ENCODE measurements at regions not wholly inside any gene's neighbourhood (a gene's known extent, or its start where the extent isn't known, plus 50 kb on each side); places are given as distances from the start of the nearest gene placed in this dataset.

DNA sequence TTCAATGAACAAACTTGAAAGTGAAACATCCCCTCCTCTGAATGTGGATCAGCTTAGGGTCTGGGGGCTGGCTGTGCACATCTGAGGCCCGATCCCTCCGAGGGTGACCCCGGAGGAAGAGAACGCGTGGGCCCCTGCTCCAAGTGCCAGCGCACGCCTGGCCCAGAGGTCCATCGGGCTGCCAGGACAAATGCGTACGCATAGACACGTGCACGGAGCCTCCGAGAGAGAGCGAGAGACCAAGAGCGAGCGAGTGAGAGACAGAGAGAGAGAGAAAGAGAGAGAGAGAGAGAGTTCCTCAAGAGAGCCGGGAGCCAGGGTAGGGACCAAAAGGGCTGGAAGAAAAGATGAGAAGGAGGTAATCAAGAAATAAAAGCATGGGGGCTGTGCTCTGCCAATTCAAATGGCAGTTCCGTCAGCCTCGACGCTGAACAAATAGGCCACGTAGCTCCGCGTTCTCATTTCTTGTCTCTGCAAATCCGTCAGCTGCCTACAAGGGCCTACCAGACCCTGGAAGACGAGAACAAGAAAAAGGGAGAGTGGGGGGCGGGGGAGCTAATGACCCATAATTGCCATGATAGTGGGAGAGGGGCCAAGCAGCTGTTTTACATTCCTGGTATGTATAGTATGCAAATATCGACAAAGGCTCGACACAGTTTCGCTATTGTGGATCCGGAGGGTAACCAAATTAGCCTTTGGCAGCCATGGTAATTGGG lies 435.3 kb upstream of the ZFHX3 start:
- Histone ChIP-seq H3K27ac (ENCODE audit: low read depth, low read length, poor library complexity, severe bottlenecking) (no peak overlapping the region), H3K79me2 (ENCODE audit: insufficient read depth, low read depth, low read length) (no peaks in the 10 kb centered on the region), H3K9me2 (ENCODE audit: insufficient read depth, low read length) (no peaks in the 10 kb centered on the region), H3K36me3 (ENCODE audit: insufficient read depth, low read length) (no peaks in the 10 kb centered on the region), H3K4me2 (ENCODE audit: low read length) (no peak overlapping the region), H3K4me1 (ENCODE audit: insufficient read depth, low read length, poor library complexity, severe bottlenecking) (no peaks in the 10 kb centered on the region), H4K20me1 (ENCODE audit: insufficient read depth, low read length) (no peaks in the 10 kb centered on the region), H2AFZ (ENCODE audit: low read length) (no peak overlapping the region), H3K9me3 (ENCODE audit: low read length) (no peaks in the 10 kb centered on the region), H3K4me3 (ENCODE audit: low read depth, low read length, poor library complexity, severe bottlenecking) (no peak overlapping the region)
- intact Hi-C loops (cut with micrococcal nuclease; ENCODE audit: unreplicated experiment), result no loop called here
- ChIA-PET CTCF (ENCODE audit: unreplicated experiment) (no interaction called here), POLR2A (interaction anchor here (0.5 kb wide), 1 partner anchor 9 kb away, joined by 3 read pairs; no protein-coding TSS in a partner anchor)
- BruUV-seq (replicated peaks), result no TSS peak
- no peak for DNase-seq (ENCODE audit: low spot score)
- no peak for TF ChIP-seq EZH2phosphoT487 (IDR thresholded peaks at IDR 0.05; ENCODE audit: borderline replicate concordance, low read depth, low read length)
- TF ChIP-seq, protein P1, sequence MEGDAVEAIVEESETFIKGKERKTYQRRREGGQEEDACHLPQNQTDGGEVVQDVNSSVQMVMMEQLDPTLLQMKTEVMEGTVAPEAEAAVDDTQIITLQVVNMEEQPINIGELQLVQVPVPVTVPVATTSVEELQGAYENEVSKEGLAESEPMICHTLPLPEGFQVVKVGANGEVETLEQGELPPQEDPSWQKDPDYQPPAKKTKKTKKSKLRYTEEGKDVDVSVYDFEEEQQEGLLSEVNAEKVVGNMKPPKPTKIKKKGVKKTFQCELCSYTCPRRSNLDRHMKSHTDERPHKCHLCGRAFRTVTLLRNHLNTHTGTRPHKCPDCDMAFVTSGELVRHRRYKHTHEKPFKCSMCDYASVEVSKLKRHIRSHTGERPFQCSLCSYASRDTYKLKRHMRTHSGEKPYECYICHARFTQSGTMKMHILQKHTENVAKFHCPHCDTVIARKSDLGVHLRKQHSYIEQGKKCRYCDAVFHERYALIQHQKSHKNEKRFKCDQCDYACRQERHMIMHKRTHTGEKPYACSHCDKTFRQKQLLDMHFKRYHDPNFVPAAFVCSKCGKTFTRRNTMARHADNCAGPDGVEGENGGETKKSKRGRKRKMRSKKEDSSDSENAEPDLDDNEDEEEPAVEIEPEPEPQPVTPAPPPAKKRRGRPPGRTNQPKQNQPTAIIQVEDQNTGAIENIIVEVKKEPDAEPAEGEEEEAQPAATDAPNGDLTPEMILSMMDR (conservative IDR thresholded peaks at IDR 0.05; ENCODE audit: low read length), result no peak

DNA sequence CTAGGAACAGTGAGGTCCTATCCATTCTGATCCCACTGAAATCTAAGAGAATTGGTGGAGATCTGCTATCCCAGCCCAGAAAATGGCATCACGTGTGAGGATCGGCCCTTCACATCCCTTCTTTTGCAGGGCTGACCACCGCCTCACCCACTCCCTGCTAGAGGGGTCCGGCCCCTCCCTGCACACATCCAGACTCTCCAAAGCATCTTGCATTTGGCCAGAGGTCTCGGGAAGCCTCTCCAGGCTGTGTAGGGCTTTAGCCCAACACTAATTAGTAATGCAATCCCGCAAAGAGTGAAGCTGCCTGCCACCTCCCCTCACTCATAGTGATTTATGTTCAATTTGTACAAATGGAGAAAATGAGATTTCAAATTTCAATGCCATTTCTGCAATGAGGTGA lies 434.4 kb upstream of the ZFHX3 start:
- Histone ChIP-seq H4K20me1 (ENCODE audit: insufficient read depth, low read length) (no peaks in the 10 kb centered on the region), H3K4me1 (ENCODE audit: insufficient read depth, low read length, poor library complexity, severe bottlenecking) (no peaks in the 10 kb centered on the region), H3K79me2 (ENCODE audit: insufficient read depth, low read depth, low read length) (no peaks in the 10 kb centered on the region), H3K27ac (ENCODE audit: low read depth, low read length, poor library complexity, severe bottlenecking) (no peak overlapping the region), H3K9me2 (ENCODE audit: insufficient read depth, low read length) (no peaks in the 10 kb centered on the region), H2AFZ (ENCODE audit: low read length) (no peak overlapping the region), H3K36me3 (ENCODE audit: insufficient read depth, low read length) (no peaks in the 10 kb centered on the region), H3K4me3 (ENCODE audit: low read depth, low read length, poor library complexity, severe bottlenecking) (no peak overlapping the region), H3K4me2 (ENCODE audit: low read length) (no peak overlapping the region), H3K9me3 (ENCODE audit: low read length) (no peaks in the 10 kb centered on the region)
- CTCF ChIA-PET (ENCODE audit: unreplicated experiment), result no interaction called here
- no peak for TF ChIP-seq EZH2phosphoT487 (IDR thresholded peaks at IDR 0.05; ENCODE audit: borderline replicate concordance, low read depth, low read length)
- TF ChIP-seq, protein P1 (conservative IDR thresholded peaks at IDR 0.05; ENCODE audit: low read length), result no peak
- no peak for DNase-seq (ENCODE audit: low spot score)
- POLR2A ChIA-PET, result no interaction called here
- no TSS peak for BruUV-seq (replicated peaks)
- intact Hi-C loops (cut with micrococcal nuclease; ENCODE audit: unreplicated experiment), result no loop called here

DNA sequence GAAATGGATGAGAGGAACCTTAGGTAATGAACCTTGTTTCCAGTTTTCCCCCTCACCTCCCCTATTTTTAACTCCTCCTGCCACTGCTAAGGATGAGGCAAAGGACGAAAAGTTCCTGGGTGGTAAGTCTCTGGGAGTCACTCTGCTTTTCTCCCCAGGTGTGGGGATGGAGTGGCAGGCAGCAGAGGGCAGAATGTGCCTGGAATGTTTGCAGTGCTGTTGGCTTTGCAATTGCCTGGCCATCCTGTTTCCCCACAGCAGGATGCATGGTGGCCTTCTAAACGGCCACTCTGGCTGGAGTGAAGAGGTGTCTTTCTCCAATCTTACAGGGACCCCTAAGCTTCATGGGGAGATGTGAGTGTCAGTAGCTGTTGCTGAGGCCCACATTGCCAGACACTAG lies 432.5 kb upstream of the ZFHX3 start:
- Histone ChIP-seq H3K79me2 (ENCODE audit: insufficient read depth, low read depth, low read length) (no peaks in the 10 kb centered on the region), H3K36me3 (ENCODE audit: insufficient read depth, low read length) (no peaks in the 10 kb centered on the region), H3K27ac (ENCODE audit: low read depth, low read length, poor library complexity, severe bottlenecking) (no peak overlapping the region), H4K20me1 (ENCODE audit: insufficient read depth, low read length) (no peaks in the 10 kb centered on the region), H3K9me3 (ENCODE audit: low read length) (no peaks in the 10 kb centered on the region), H3K4me2 (ENCODE audit: low read length) (no peak overlapping the region), H2AFZ (ENCODE audit: low read length) (no peak overlapping the region), H3K4me3 (ENCODE audit: low read depth, low read length, poor library complexity, severe bottlenecking) (no peak overlapping the region), H3K4me1 (ENCODE audit: insufficient read depth, low read length, poor library complexity, severe bottlenecking) (no peaks in the 10 kb centered on the region), H3K9me2 (ENCODE audit: insufficient read depth, low read length) (no peaks in the 10 kb centered on the region)
- DNase-seq (ENCODE audit: low spot score), result no peak
- TF ChIP-seq, protein P1 (conservative IDR thresholded peaks at IDR 0.05; ENCODE audit: low read length), result no peak
- no peak for TF ChIP-seq EZH2phosphoT487 (IDR thresholded peaks at IDR 0.05; ENCODE audit: borderline replicate concordance, low read depth, low read length)
- ChIA-PET POLR2A (no interaction called here), CTCF (ENCODE audit: unreplicated experiment) (no interaction called here)
- BruUV-seq (replicated peaks), result no TSS peak
- intact Hi-C loops (cut with micrococcal nuclease; ENCODE audit: unreplicated experiment), result no loop called here

Data from OCI-LY7 (cell line).